ENCODE measurements at regions not wholly inside any gene's neighbourhood (a gene's known extent, or its start where the extent isn't known, plus 50 kb on each side); places are given as distances from the start of the nearest gene placed in this dataset.

DNA sequence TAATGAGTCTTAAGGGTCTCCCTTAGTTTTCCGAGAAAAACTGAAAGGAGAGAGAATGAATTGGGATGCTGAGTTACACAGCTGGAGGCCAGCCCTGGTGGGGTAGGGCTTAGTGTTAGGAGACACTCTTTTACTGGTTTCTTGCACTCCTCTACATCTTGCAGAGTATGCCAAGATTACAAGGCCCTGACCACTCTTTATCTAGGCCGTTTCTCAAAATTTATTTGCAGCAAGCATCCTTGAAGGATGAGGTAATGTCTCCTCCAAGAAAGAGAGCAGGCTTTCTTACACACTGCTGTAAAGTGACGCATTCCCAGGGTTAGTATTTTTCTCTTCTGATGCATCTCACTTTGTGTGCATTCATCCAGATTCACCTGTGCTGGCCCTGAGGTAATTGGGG, 166.2 kb downstream of the TDRD15 start:
- H3K4me3 ChIP-seq = no peak overlapping the region
- H3K27me3 ChIP-seq = no peaks in the 10 kb centered on the region
- TF ChIP-seq EZH2 (IDR thresholded peaks at IDR 0.05) = no peak
- TF ChIP-seq EZH2phosphoT487 (IDR thresholded peaks at IDR 0.05) = no peak
- TF ChIP-seq, protein P1, sequence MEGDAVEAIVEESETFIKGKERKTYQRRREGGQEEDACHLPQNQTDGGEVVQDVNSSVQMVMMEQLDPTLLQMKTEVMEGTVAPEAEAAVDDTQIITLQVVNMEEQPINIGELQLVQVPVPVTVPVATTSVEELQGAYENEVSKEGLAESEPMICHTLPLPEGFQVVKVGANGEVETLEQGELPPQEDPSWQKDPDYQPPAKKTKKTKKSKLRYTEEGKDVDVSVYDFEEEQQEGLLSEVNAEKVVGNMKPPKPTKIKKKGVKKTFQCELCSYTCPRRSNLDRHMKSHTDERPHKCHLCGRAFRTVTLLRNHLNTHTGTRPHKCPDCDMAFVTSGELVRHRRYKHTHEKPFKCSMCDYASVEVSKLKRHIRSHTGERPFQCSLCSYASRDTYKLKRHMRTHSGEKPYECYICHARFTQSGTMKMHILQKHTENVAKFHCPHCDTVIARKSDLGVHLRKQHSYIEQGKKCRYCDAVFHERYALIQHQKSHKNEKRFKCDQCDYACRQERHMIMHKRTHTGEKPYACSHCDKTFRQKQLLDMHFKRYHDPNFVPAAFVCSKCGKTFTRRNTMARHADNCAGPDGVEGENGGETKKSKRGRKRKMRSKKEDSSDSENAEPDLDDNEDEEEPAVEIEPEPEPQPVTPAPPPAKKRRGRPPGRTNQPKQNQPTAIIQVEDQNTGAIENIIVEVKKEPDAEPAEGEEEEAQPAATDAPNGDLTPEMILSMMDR (IDR thresholded peaks at IDR 0.05) = no peak
- H3K9ac ChIP-seq = no peak overlapping the region
- DNase-seq (ENCODE audit: low spot score) = peak; percentile 38
- H3K4me1 ChIP-seq = peaks cover 30% of the 10 kb centered on the region
- H3K27ac Mint-ChIP-seq = peak overlapping the region; percentile 40
- peaks cover 30% of the 10 kb centered on the region for H3F3A ChIP-seq (ENCODE audit: low read depth)
- no peak overlapping the region for H3K4me3 Mint-ChIP-seq
- no peaks in the 10 kb centered on the region for H3K9me3 ChIP-seq (ENCODE audit: low read depth)
- no peaks in the 10 kb centered on the region for H3K36me3 Mint-ChIP-seq
- no peak overlapping the region for H2AFZ ChIP-seq (replicated peaks)
- peak overlapping the region; percentile 45 for H3K4me2 ChIP-seq
- no peak overlapping the region for H3K27ac ChIP-seq
- no peaks in the 10 kb centered on the region for H3K36me3 ChIP-seq
- no peaks in the 10 kb centered on the region for H3K79me2 ChIP-seq (ENCODE audit: low read depth)
- H3K9me3 Mint-ChIP-seq = peaks cover 2% of the 10 kb centered on the region
- H4K20me1 ChIP-seq (ENCODE audit: low read depth) = no peaks in the 10 kb centered on the region
- H3K4me1 Mint-ChIP-seq = peaks cover 25% of the 10 kb centered on the region
- H3K27me3 Mint-ChIP-seq (ENCODE audit: insufficient read depth, low read depth) = peaks cover 7% of the 10 kb centered on the region

DNA sequence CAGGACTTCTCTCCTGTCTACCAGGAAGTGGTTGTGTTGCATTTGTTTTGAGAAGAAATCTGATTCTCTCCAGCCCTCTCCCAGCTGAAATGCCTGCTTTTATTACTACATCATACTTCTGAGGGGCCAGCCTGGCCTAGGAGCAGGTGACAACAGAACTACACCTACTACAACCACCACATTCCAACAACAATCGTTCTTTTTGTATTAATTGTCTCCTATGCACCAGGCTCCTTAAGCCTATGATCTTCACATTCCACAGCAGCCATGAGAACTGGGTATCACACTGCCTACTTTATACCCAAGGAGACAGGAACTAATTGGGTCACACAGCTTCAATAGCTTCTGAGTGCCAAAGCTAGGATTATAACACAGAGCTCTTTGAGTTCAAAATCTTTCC, 167.7 kb downstream of the TDRD15 start:
- no peak overlapping the region for H3K4me3 Mint-ChIP-seq

DNA sequence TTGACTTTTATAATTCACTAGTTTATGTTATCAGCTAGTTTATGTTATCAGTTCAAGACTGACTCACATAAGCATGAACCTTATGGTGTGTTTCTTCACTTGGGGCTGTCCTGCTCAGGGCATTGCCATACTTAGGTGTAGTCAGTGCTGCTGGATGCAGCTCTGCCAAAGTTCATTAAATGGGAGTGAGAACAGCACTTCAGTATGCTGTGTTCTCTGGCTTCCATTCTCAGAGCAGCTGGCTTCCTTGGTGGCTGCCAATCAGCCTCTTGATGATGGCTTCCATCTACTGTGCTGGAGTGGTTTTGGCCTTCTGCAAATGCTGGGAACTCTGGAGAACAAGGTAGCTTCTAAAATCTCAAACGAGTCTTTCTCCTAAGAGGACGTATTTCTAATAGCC, 170.7 kb downstream of the TDRD15 start:
- H2AFZ ChIP-seq (replicated peaks) = no peak overlapping the region
- H3K4me3 ChIP-seq = no peak overlapping the region
- no peak for TF ChIP-seq EZH2phosphoT487 (IDR thresholded peaks at IDR 0.05)
- TF ChIP-seq EZH2 (IDR thresholded peaks at IDR 0.05) = no peak
- TF ChIP-seq, protein P1 (IDR thresholded peaks at IDR 0.05) = no peak
- no peaks in the 10 kb centered on the region for H3K27me3 ChIP-seq
- no peaks in the 10 kb centered on the region for H3K36me3 Mint-ChIP-seq
- DNase-seq (ENCODE audit: low spot score) = no peak
- peaks cover 12% of the 10 kb centered on the region for H3F3A ChIP-seq (ENCODE audit: low read depth)
- H3K4me3 Mint-ChIP-seq = no peak overlapping the region
- H3K4me2 ChIP-seq = no peak overlapping the region
- no peaks in the 10 kb centered on the region for H4K20me1 ChIP-seq (ENCODE audit: low read depth)
- H3K9me3 ChIP-seq (ENCODE audit: low read depth) = no peaks in the 10 kb centered on the region
- no peaks in the 10 kb centered on the region for H3K36me3 ChIP-seq
- H3K9me3 Mint-ChIP-seq = no peaks in the 10 kb centered on the region
- H3K9ac ChIP-seq = no peak overlapping the region
- H3K27ac Mint-ChIP-seq = no peak overlapping the region
- peaks cover 16% of the 10 kb centered on the region for H3K4me1 Mint-ChIP-seq
- no peak overlapping the region for H3K27ac ChIP-seq
- H3K79me2 ChIP-seq (ENCODE audit: low read depth) = no peaks in the 10 kb centered on the region
- peaks cover 12% of the 10 kb centered on the region for H3K4me1 ChIP-seq
- peaks cover 2% of the 10 kb centered on the region for H3K27me3 Mint-ChIP-seq (ENCODE audit: insufficient read depth, low read depth)

More for the DNA sequence above, 167.7 kb downstream of the TDRD15 start:
- Histone ChIP-seq H3K36me3 (no peaks in the 10 kb centered on the region), H3K4me3 (no peak overlapping the region), H3K9me3 (ENCODE audit: low read depth) (no peaks in the 10 kb centered on the region), H3K27ac (no peak overlapping the region), H2AFZ (replicated peaks) (no peak overlapping the region), H3K27me3 (no peaks in the 10 kb centered on the region), H3K4me1 (peaks cover 30% of the 10 kb centered on the region), H3K9ac (no peak overlapping the region), H3F3A (ENCODE audit: low read depth) (peaks cover 30% of the 10 kb centered on the region), H3K4me2 (no peak overlapping the region), H3K79me2 (ENCODE audit: low read depth) (no peaks in the 10 kb centered on the region), H4K20me1 (ENCODE audit: low read depth) (no peaks in the 10 kb centered on the region)
- H3K9me3 Mint-ChIP-seq = peaks cover 2% of the 10 kb centered on the region
- H3K27ac Mint-ChIP-seq = no peak overlapping the region
- TF ChIP-seq EZH2phosphoT487 (IDR thresholded peaks at IDR 0.05) (no peak), EZH2 (IDR thresholded peaks at IDR 0.05) (no peak)
- TF ChIP-seq, protein P1 (IDR thresholded peaks at IDR 0.05) = no peak
- peak; percentile 23 for DNase-seq (ENCODE audit: low spot score)
- peaks cover 25% of the 10 kb centered on the region for H3K4me1 Mint-ChIP-seq
- peaks cover 7% of the 10 kb centered on the region for H3K27me3 Mint-ChIP-seq (ENCODE audit: insufficient read depth, low read depth)
- no peaks in the 10 kb centered on the region for H3K36me3 Mint-ChIP-seq
